ENCODE measurements at regions not wholly inside any gene's neighbourhood (a gene's known extent, or its start where the extent isn't known, plus 50 kb on each side); places are given as distances from the start of the nearest gene placed in this dataset.

GRCh38 chr18:28575123-28575522, 398.2 kb upstream of the CDH2 start:
- no peak for DNase-seq (ENCODE audit: low read depth)
- TF ChIP-seq, protein P1, sequence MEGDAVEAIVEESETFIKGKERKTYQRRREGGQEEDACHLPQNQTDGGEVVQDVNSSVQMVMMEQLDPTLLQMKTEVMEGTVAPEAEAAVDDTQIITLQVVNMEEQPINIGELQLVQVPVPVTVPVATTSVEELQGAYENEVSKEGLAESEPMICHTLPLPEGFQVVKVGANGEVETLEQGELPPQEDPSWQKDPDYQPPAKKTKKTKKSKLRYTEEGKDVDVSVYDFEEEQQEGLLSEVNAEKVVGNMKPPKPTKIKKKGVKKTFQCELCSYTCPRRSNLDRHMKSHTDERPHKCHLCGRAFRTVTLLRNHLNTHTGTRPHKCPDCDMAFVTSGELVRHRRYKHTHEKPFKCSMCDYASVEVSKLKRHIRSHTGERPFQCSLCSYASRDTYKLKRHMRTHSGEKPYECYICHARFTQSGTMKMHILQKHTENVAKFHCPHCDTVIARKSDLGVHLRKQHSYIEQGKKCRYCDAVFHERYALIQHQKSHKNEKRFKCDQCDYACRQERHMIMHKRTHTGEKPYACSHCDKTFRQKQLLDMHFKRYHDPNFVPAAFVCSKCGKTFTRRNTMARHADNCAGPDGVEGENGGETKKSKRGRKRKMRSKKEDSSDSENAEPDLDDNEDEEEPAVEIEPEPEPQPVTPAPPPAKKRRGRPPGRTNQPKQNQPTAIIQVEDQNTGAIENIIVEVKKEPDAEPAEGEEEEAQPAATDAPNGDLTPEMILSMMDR (IDR thresholded peaks at IDR 0.05; ENCODE audit: insufficient read depth, low read depth, low read length, missing control alignments): no peak
- H3K4me3 ChIP-seq (ENCODE audit: low read length): no peak overlapping the region

- H3K4me3 ChIP-seq (ENCODE audit: low read length): no peak overlapping the region
- DNase-seq (ENCODE audit: low read depth): no peak
- TF ChIP-seq, protein P1 (IDR thresholded peaks at IDR 0.05; ENCODE audit: insufficient read depth, low read depth, low read length, missing control alignments): no peak
Measured at GRCh38 chr18:28574175-28574574, 397.2 kb upstream of the CDH2 start.

GRCh38 chr18:28571929-28572328, 395.0 kb upstream of the CDH2 start:
- H3K4me3 ChIP-seq (ENCODE audit: low read length): no peak overlapping the region
- TF ChIP-seq, protein P1 (IDR thresholded peaks at IDR 0.05; ENCODE audit: insufficient read depth, low read depth, low read length, missing control alignments): no peak
- peak; percentile 36 for DNase-seq (ENCODE audit: low read depth)

DNA sequence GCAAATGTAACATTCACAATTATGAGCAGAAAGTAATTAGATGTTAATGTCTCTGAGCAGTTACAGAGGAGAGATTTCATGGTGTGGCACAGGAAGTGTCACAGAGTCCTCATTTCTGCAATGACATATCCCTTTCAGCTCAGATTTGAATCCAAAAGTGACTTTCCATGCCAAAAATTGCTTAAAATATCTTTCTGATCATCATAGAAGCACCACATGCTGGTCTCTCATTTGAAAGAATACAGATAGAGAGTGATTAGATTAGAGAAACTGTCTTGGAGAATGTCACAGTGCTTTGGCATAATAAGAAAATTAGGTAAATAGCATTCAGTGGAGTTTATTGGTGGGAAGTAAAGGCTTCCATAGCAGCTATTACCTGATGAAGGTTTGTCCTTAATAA, 383.4 kb upstream of the CDH2 start:
- no peak overlapping the region for H3K4me3 ChIP-seq (ENCODE audit: low read length)
- DNase-seq (ENCODE audit: low read depth): no peak
- TF ChIP-seq, protein P1 (IDR thresholded peaks at IDR 0.05; ENCODE audit: insufficient read depth, low read depth, low read length, missing control alignments): no peak

DNA sequence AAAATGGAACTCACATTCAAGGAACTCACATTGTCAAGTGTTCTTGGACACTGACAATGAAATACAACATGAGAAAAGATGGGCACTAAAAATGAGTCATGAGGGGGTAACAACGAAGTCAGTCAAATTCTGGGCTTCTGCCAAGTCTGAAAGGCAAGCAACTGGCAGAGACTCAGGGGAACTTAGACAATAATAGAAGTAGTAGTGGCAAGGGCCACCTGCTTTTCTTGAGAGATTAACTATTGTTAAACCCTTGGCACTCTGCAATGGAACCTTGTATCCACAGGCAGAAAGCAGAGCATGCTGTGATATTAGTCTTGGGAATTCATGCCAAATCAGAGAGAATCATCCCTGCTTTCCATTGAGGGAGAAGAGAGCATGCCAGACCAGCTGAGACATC, 382.6 kb upstream of the CDH2 start:
- TF ChIP-seq, protein P1 (IDR thresholded peaks at IDR 0.05; ENCODE audit: insufficient read depth, low read depth, low read length, missing control alignments): no peak
- DNase-seq (ENCODE audit: low read depth): no peak
- H3K4me3 ChIP-seq (ENCODE audit: low read length): no peak overlapping the region

GRCh38 chr18:28541934-28542333, 365.0 kb upstream of the CDH2 start:
- no peak for DNase-seq (ENCODE audit: low read depth)
- H3K4me3 ChIP-seq (ENCODE audit: low read length): no peak overlapping the region
- TF ChIP-seq, protein P1 (IDR thresholded peaks at IDR 0.05; ENCODE audit: insufficient read depth, low read depth, low read length, missing control alignments): no peak

- DNase-seq (ENCODE audit: low read depth): no peak
- H3K4me3 ChIP-seq (ENCODE audit: low read length): no peak overlapping the region
- TF ChIP-seq, protein P1 (IDR thresholded peaks at IDR 0.05; ENCODE audit: insufficient read depth, low read depth, low read length, missing control alignments): no peak
Measured at GRCh38 chr18:28541276-28541930, 364.5 kb upstream of the CDH2 start.
